IMR-90 (cell line): ENCODE measurements at regions not wholly inside any gene's neighbourhood (a gene's known extent, or its start where the extent isn't known, plus 50 kb on each side); places are given as distances from the start of the nearest gene placed in this dataset.

Experiments
- ATAC-seq: fragments of 200-7000 bp; cut with Tn5 transposase; 2 replicates; pipeline ENCODE4 v1.9.1; 2020; ENCODE audit warnings: low read depth, mild to moderate bottlenecking, moderate library complexity
- BruUV-seq: library from RNA; stranded (reverse); fragments of 400-500 nt; replicated peaks from 2 replicates; lab custom pipeline; 2021; lab: Mats Ljungman, UMichigan
- CTCF ChIA-PET: fragments of 300-600 bp; formaldehyde crosslinking; extraction: SDS; loops from one replicate; lab custom pipeline; 2021; ENCODE audit warnings: antibody characterized with exemption; lab: Yijun Ruan, JAX
- POLR2A ChIA-PET: fragments of 300-600 bp; sonication (Branson Sonifier 250); formaldehyde crosslinking; loops from one replicate; lab custom pipeline; 2022; ENCODE audit warnings: antibody characterized with exemption; ENCODE audit not compliant: unreplicated experiment; lab: Charles Lee
- DNase-seq: peaks from one replicate; pipeline ENCODE4 v3.0.0; 2013
- H2AFZ ChIP-seq: replicated peaks from 2 replicates; pipeline ENCODE3; 2013; ENCODE audit warnings: low read length, mild to moderate bottlenecking; ENCODE audit not compliant: poor library complexity
- H2AK5ac ChIP-seq: 2 replicates; pipeline ENCODE4 v1.6.1; 2013; ENCODE audit warnings: low read depth, low read length, inconsistent platforms
- H2AK9ac ChIP-seq: replicated peaks from 2 replicates; pipeline ENCODE3; 2013; ENCODE audit warnings: mild to moderate bottlenecking, low read depth, low read length, moderate library complexity; ENCODE audit not compliant: poor library complexity
- H2BK120ac ChIP-seq: 2 replicates; pipeline ENCODE4 v1.6.1; 2013; ENCODE audit warnings: low read depth, low read length, inconsistent platforms
- H2BK15ac ChIP-seq: 3 replicates; pipeline ENCODE4 v1.6.1; 2013; ENCODE audit warnings: low read depth, low read length, inconsistent platforms
- H2BK20ac ChIP-seq: 2 replicates; pipeline ENCODE4 v1.6.1; 2013; ENCODE audit warnings: low read depth, mild to moderate bottlenecking, inconsistent platforms, low read length, moderate library complexity
- H2BK5ac ChIP-seq: 2 replicates; pipeline ENCODE4 v1.6.1; 2013; ENCODE audit warnings: mild to moderate bottlenecking, low read depth, low read length, inconsistent platforms; ENCODE audit not compliant: poor library complexity, severe bottlenecking
- H3K14ac ChIP-seq: replicated peaks from 2 replicates; pipeline ENCODE4 v1.6.1; 2013; ENCODE audit warnings: low read depth, low read length, inconsistent platforms
- H3K18ac ChIP-seq: 2 replicates; pipeline ENCODE4 v1.6.1; 2013; ENCODE audit warnings: low read depth, low read length, control low read depth
- H3K23ac ChIP-seq: 2 replicates; pipeline ENCODE4 v1.6.1; 2013; ENCODE audit warnings: low read depth, low read length, inconsistent platforms
- H3K27ac ChIP-seq: 2 replicates; pipeline ENCODE4 v1.5.1; 2013; ENCODE audit warnings: mild to moderate bottlenecking, control low read depth, low read length; ENCODE audit not compliant: insufficient read depth
- H3K27me3 ChIP-seq: 2 replicates; pipeline ENCODE4 v1.6.1; 2013; ENCODE audit warnings: low read length; ENCODE audit not compliant: control insufficient read depth, insufficient read depth
- H3K36me3 ChIP-seq: 2 replicates; pipeline ENCODE4 v1.6.1; 2013; ENCODE audit warnings: low read length, mixed read lengths; ENCODE audit not compliant: control insufficient read depth, insufficient read depth
- H3K4ac ChIP-seq: 2 replicates; pipeline ENCODE4 v1.6.1; 2013; ENCODE audit warnings: low read depth, low read length, inconsistent platforms
- H3K4me1 ChIP-seq: 2 replicates; pipeline ENCODE4 v1.6.1; 2013; ENCODE audit warnings: low read length, mixed read lengths; ENCODE audit not compliant: control insufficient read depth, insufficient read depth
- H3K4me2 ChIP-seq: 2 replicates; pipeline ENCODE4 v1.6.1; 2013; ENCODE audit warnings: low read depth, mild to moderate bottlenecking, control low read depth, low read length, moderate library complexity
- H3K4me3 ChIP-seq: 2 replicates; pipeline ENCODE4 v1.5.1; 2013; ENCODE audit warnings: low read depth, mild to moderate bottlenecking, control low read depth, low read length, moderate library complexity; ENCODE audit not compliant: insufficient read depth
- H3K56ac ChIP-seq: 2 replicates; pipeline ENCODE4 v1.6.1; 2013; ENCODE audit warnings: low read length, inconsistent platforms; ENCODE audit not compliant: insufficient read depth; ENCODE audit errors: extremely low read depth
- H3K79me1 ChIP-seq, 2 experiments: 2 replicates each; pipeline ENCODE4 v1.6.1; 2013; ENCODE audit warnings: low read length in 2 of 2, inconsistent platforms in 1 of 2, low read depth in 1 of 2
- H3K9ac ChIP-seq: 2 replicates; pipeline ENCODE4 v1.6.1; 2013; ENCODE audit warnings: low read depth, low read length, control low read depth
- H3K9me1 ChIP-seq: 2 replicates; pipeline ENCODE4 v1.6.1; 2013; ENCODE audit warnings: low read length, inconsistent platforms; ENCODE audit not compliant: insufficient read depth
- H3K9me3 ChIP-seq: 2 replicates; pipeline ENCODE4 v1.6.1; 2013; ENCODE audit warnings: low read length; ENCODE audit not compliant: control insufficient read depth, insufficient read depth
- H4K20me1 ChIP-seq: 2 replicates; pipeline ENCODE4 v1.6.1; 2013; ENCODE audit warnings: low read length, inconsistent platforms; ENCODE audit not compliant: insufficient read depth
- H4K5ac ChIP-seq: 2 replicates; pipeline ENCODE4 v1.6.1; 2013; ENCODE audit warnings: mild to moderate bottlenecking, low read depth, low read length, control low read depth
- H4K8ac ChIP-seq, 2 experiments: 2 replicates each; pipeline ENCODE4 v1.6.1; 2013; ENCODE audit warnings: low read depth in 2 of 2, low read length in 2 of 2, control low read depth in 1 of 2, inconsistent platforms in 1 of 2
- H4K91ac ChIP-seq: 2 replicates; pipeline ENCODE4 v1.6.1; 2013; ENCODE audit warnings: low read depth, low read length, inconsistent platforms; ENCODE audit not compliant: insufficient read depth
- BHLHE40 ChIP-seq: fragments of 150-350 bp; IDR thresholded peaks from 2 replicates; pipeline ENCODE4 v1.6.1; 2016; ENCODE audit warnings: mild to moderate bottlenecking, low read depth, low read length
- MXI1 ChIP-seq: IDR thresholded peaks from 2 replicates; pipeline ENCODE4 v1.6.1; 2012; ENCODE audit warnings: low read depth, mild to moderate bottlenecking, low read length, moderate library complexity, borderline replicate concordance
- WGBS, 2 experiments: methylation state at CpG; one replicate each; pipeline versions ENCODE4 v1.1.5 to v1.1.7; 2013; ENCODE audit warnings: missing lambda C conversion rate in 2 of 2; ENCODE audit not compliant: insufficient read length in 1 of 2; ENCODE audit errors: extremely low coverage in 2 of 2; 5-methylcytosine and 5-hydroxymethylcytosine counted together
- dilution Hi-C: fragments of 300-500 bp; cut with HindIII; formaldehyde crosslinking; loops from one replicate; pipeline ENCODE4 v1.14.3; 2018; ENCODE audit warnings: low sequenced_read_pairs; ENCODE audit not compliant: unreplicated experiment
- in situ Hi-C: fragments of 300-500 bp; cut with MboI; formaldehyde crosslinking; loops from 3 replicates; pipeline ENCODE4 v1.14.3; 2019; ENCODE audit warnings: low sequenced_read_pairs, inconsistent platforms, mixed read lengths
- intact Hi-C: fragments of 100-400 bp; cut with micrococcal nuclease; formaldehyde crosslinking; loops from 2 replicates; pipeline ENCODE4 v1.10.0; 2022
- TF ChIP-seq, protein P1 (sequence below): fragments of 150-350 bp; IDR thresholded peaks from 2 replicates; pipeline ENCODE4 v1.6.1; 2017; ENCODE audit warnings: mild to moderate bottlenecking, antibody characterized with exemption, low read length, low read depth
- TF ChIP-seq, protein P2 (sequence below): conservative IDR thresholded peaks from 2 replicates; pipeline ENCODE4 v1.5.1; 2012; ENCODE audit warnings: mild to moderate bottlenecking, low read depth, low read length, improper control_type of control experiment

DNA sequence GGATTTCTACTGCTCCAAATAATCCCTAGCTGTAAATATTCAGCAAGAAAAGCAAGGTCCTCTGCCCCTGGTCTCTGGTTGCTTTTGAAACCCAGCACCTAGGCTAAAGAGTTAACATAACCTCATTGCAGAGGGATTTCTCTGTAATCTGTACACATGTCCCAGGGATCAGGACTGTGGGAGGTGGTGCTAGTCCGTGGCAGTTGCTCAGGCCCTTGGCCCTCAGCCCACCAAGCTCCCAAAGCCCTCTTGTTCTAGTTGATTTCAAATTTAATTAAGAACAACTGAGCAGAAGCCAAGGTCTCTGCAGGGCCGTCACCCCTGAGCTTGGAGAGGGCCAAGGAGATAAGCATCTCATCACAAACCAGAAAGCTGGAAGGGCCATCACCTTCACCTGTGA lies 181.1 kb downstream of the SOX9 start:
- intact Hi-C loops: no loop called here
- Histone ChIP-seq H4K8ac (no peak overlapping the region), H3K56ac (no peak overlapping the region), H3K27me3 (no peaks in the 10 kb centered on the region), H2AK9ac (no peak overlapping the region), H4K91ac (no peak overlapping the region), H4K5ac (no peak overlapping the region), H3K14ac (no peak overlapping the region), H3K36me3 (no peaks in the 10 kb centered on the region), H3K9me3 (no peaks in the 10 kb centered on the region), H2BK5ac (no peak overlapping the region), H3K4ac (no peak overlapping the region), H4K20me1 (no peaks in the 10 kb centered on the region), H2BK20ac (no peak overlapping the region), H3K18ac (no peak overlapping the region), H2BK120ac (no peak overlapping the region), H2AK5ac (no peak overlapping the region), H3K9me1 (peaks cover 10% of the 10 kb centered on the region), H2AFZ (no peak overlapping the region), H3K23ac (no peak overlapping the region), H3K4me1 (peaks cover 12% of the 10 kb centered on the region), H3K27ac (no peak overlapping the region), H2BK15ac (no peak overlapping the region), H3K79me1 (no peaks in the 10 kb centered on the region), H3K4me2 (no peak overlapping the region), H3K9ac (no peak overlapping the region), H3K4me3 (no peak overlapping the region)
- no TSS peak for BruUV-seq
- CTCF ChIA-PET: interaction anchor here (1.2 kb wide), 1 partner anchor 17 kb away, joined by 4 read pairs; no protein-coding TSS in a partner anchor
- in situ Hi-C loops: no loop called here
- dilution Hi-C loops: no loop called here
- 100% methylated on average over 1 of the region's 2 CpGs; no CpG with 5 or more reads in 1 of the 2 experiments for WGBS, 2 experiments
- POLR2A ChIA-PET: no interaction called here
- TF ChIP-seq, protein P1, sequence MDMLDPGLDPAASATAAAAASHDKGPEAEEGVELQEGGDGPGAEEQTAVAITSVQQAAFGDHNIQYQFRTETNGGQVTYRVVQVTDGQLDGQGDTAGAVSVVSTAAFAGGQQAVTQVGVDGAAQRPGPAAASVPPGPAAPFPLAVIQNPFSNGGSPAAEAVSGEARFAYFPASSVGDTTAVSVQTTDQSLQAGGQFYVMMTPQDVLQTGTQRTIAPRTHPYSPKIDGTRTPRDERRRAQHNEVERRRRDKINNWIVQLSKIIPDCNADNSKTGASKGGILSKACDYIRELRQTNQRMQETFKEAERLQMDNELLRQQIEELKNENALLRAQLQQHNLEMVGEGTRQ: no peak
- TF ChIP-seq, protein P2, sequence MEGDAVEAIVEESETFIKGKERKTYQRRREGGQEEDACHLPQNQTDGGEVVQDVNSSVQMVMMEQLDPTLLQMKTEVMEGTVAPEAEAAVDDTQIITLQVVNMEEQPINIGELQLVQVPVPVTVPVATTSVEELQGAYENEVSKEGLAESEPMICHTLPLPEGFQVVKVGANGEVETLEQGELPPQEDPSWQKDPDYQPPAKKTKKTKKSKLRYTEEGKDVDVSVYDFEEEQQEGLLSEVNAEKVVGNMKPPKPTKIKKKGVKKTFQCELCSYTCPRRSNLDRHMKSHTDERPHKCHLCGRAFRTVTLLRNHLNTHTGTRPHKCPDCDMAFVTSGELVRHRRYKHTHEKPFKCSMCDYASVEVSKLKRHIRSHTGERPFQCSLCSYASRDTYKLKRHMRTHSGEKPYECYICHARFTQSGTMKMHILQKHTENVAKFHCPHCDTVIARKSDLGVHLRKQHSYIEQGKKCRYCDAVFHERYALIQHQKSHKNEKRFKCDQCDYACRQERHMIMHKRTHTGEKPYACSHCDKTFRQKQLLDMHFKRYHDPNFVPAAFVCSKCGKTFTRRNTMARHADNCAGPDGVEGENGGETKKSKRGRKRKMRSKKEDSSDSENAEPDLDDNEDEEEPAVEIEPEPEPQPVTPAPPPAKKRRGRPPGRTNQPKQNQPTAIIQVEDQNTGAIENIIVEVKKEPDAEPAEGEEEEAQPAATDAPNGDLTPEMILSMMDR: no peak
- TF ChIP-seq BHLHE40 (no peak), MXI1 (no peak)
- ATAC-seq (no peak), DNase-seq (no peak)
